WERI-Rb-1 (cell line): ENCODE measurements at regions not wholly inside any gene's neighbourhood (a gene's known extent, or its start where the extent isn't known, plus 50 kb on each side); places are given as distances from the start of the nearest gene placed in this dataset.

Experiments
- DNase-seq: peaks from one replicate; pipeline ENCODE4 v3.0.0-alpha.2; 2020
- H3K27ac ChIP-seq: fragments of 250-450 bp; sonication (Bioruptor Pico); 2 replicates; pipeline ENCODE4 v1.5.1; 2020; ENCODE audit warnings: mild to moderate bottlenecking, moderate library complexity
- H3K27me3 ChIP-seq: fragments of 250-450 bp; sonication (Bioruptor Pico); 2 replicates; pipeline ENCODE4 v1.5.1; 2021; ENCODE audit warnings: mild to moderate bottlenecking, low read depth, moderate library complexity; ENCODE audit not compliant: insufficient read depth, severe bottlenecking
- H3K36me3 ChIP-seq: fragments of 250-450 bp; sonication (Bioruptor Pico); 2 replicates; pipeline ENCODE4 v1.5.1; 2020; ENCODE audit warnings: mild to moderate bottlenecking, moderate library complexity
- H3K4me3 ChIP-seq: 2 replicates; pipeline ENCODE4 v1.5.1; 2011; ENCODE audit warnings: low read depth, mild to moderate bottlenecking, control low read depth, low read length
- H3K9me3 ChIP-seq: fragments of 250-450 bp; sonication (Bioruptor Pico); 2 replicates; pipeline ENCODE4 v1.5.1; 2021; ENCODE audit warnings: mild to moderate bottlenecking, moderate library complexity; ENCODE audit not compliant: severe bottlenecking
- CTCF ChIP-seq: IDR thresholded peaks from 2 replicates; pipeline ENCODE4 v1.5.1; 2011; ENCODE audit warnings: low read depth, mild to moderate bottlenecking, control low read depth, inconsistent platforms, low read length

- no peak overlapping the region for H3K4me3 ChIP-seq
- no peak for TF ChIP-seq CTCF
Observed at GRCh38 chr4:36004204-36004851, 240.0 kb downstream of the ARAP2 start.

GRCh38 chr4:36006226-36006625 lies 238.1 kb downstream of the ARAP2 start:
- no peak overlapping the region for H3K27ac ChIP-seq
- no peak for DNase-seq
- no peaks in the 10 kb centered on the region for H3K9me3 ChIP-seq
- peaks cover 3% of the 10 kb centered on the region for H3K27me3 ChIP-seq
- H3K4me3 ChIP-seq, result no peak overlapping the region
- TF ChIP-seq CTCF, result no peak
- H3K36me3 ChIP-seq, result no peaks in the 10 kb centered on the region

More at GRCh38 chr4:36004204-36004851, 240.0 kb downstream of the ARAP2 start:
- no peak for DNase-seq
- Histone ChIP-seq H3K27ac (no peak overlapping the region), H3K27me3 (peaks cover 3% of the 10 kb centered on the region), H3K36me3 (no peaks in the 10 kb centered on the region), H3K9me3 (no peaks in the 10 kb centered on the region)

GRCh38 chr4:36010397-36010929 lies 233.9 kb downstream of the ARAP2 start:
- H3K9me3 ChIP-seq, result no peaks in the 10 kb centered on the region
- no peak for DNase-seq
- no peak for TF ChIP-seq CTCF
- no peaks in the 10 kb centered on the region for H3K36me3 ChIP-seq
- no peak overlapping the region for H3K4me3 ChIP-seq
- no peak overlapping the region for H3K27ac ChIP-seq
- peaks cover 6% of the 10 kb centered on the region for H3K27me3 ChIP-seq

- no peak overlapping the region for H3K4me3 ChIP-seq
- H3K27ac ChIP-seq, result no peak overlapping the region
- peaks cover 5% of the 10 kb centered on the region for H3K27me3 ChIP-seq
- H3K9me3 ChIP-seq, result no peaks in the 10 kb centered on the region
- no peak for DNase-seq
- no peak for TF ChIP-seq CTCF
- H3K36me3 ChIP-seq, result no peaks in the 10 kb centered on the region
Observed at GRCh38 chr4:36011381-36011780, 232.9 kb downstream of the ARAP2 start.

- Histone ChIP-seq H3K36me3 (no peaks in the 10 kb centered on the region), H3K27ac (no peak overlapping the region), H3K9me3 (no peaks in the 10 kb centered on the region), H3K4me3 (no peak overlapping the region), H3K27me3 (peaks cover 5% of the 10 kb centered on the region)
- no peak for TF ChIP-seq CTCF
- DNase-seq, result no peak
Observed at GRCh38 chr4:36012503-36012902, 231.8 kb downstream of the ARAP2 start.

GRCh38 chr4:36013206-36013605 lies 231.1 kb downstream of the ARAP2 start:
- no peaks in the 10 kb centered on the region for H3K9me3 ChIP-seq
- no peak for TF ChIP-seq CTCF

More at GRCh38 chr4:36013206-36013605, 231.1 kb downstream of the ARAP2 start:
- no peaks in the 10 kb centered on the region for H3K36me3 ChIP-seq
- H3K4me3 ChIP-seq, result no peak overlapping the region
- H3K27me3 ChIP-seq, result peaks cover 5% of the 10 kb centered on the region
- H3K27ac ChIP-seq, result no peak overlapping the region
- no peak for DNase-seq
